SIG-M5 treated with dmso at 0.1 percent for 504 hours (cell line): ENCODE measurements at regions not wholly inside any gene's neighbourhood (a gene's known extent, or its start where the extent isn't known, plus 50 kb on each side); places are given as distances from the start of the nearest gene placed in this dataset.

Experiments used
- DNase-seq: peaks from one replicate; lab custom pipeline; 2025; ENCODE audit not compliant: unreplicated experiment; lab: John Stamatoyannopoulos, UW

- DNase-seq: no peak
These were observed 96.8 kb upstream of the ATXN1 start for GRCh38 chr6:16857969-16858592.

- DNase-seq: peak; percentile 30
These were observed 94.2 kb upstream of the ATXN1 start for GRCh38 chr6:16855460-16855859.

DNA sequence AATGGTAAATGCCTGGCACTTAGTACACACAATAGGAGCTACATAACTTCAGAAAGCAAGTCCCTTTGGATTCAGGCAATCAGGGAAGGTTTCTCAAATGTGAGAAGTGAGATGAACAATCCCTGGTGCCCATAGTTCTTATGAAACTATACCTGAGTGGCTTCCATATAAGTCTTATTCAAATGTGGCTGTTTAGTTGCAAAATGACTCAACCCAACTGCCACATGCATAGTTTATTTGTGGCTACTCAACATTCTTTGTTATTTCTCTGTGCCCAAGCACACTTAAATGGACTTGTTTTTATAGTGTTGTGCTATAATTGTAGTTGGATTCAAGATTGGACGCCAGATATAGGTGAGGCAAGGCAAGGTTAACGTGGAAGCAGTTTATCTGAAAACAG is 93.7 kb upstream of the ATXN1 start:
- DNase-seq: no peak

DNA sequence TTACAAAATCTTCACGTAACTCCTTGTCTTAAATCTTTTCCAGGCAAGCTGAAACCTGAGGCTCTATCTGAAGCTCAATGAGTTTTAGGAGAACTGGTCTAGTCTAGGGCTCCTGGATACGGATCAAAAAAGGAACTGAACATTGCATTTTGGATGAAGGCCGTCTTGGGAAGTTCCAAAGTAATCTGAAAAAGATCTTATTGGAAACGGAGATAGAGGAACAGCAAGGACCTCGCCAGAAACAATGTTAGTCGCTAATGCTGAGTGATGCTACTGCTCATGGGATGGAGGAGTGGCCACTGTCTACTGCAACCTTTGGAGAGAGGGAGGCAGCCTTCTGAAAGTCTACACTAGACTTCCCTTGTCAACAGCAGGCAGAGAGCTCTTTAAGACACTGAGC is 91.4 kb upstream of the ATXN1 start:
- DNase-seq: no peak

GRCh38 chr6:16851758-16852157 is 90.5 kb upstream of the ATXN1 start:
- DNase-seq: peak; percentile 75

- no peak for DNase-seq
These were observed 89.8 kb upstream of the ATXN1 start for GRCh38 chr6:16851044-16851540.

DNA sequence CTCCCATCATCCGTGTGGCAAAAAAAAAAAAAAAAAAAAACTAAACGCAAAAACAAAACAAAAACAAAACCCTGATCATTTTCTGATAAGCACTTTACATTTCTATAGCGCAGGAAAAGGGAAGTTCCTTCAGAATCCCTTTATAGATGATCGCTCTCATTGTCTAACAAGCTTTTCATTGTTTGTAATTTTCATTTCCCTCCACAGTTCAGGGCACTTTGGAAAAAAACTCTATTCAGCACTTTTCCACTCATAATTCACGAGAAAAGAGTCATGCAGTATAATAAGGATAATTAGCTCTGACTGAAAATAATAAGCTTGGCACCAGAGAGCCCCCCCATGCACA is 89.4 kb upstream of the ATXN1 start:
- no peak for DNase-seq

DNA sequence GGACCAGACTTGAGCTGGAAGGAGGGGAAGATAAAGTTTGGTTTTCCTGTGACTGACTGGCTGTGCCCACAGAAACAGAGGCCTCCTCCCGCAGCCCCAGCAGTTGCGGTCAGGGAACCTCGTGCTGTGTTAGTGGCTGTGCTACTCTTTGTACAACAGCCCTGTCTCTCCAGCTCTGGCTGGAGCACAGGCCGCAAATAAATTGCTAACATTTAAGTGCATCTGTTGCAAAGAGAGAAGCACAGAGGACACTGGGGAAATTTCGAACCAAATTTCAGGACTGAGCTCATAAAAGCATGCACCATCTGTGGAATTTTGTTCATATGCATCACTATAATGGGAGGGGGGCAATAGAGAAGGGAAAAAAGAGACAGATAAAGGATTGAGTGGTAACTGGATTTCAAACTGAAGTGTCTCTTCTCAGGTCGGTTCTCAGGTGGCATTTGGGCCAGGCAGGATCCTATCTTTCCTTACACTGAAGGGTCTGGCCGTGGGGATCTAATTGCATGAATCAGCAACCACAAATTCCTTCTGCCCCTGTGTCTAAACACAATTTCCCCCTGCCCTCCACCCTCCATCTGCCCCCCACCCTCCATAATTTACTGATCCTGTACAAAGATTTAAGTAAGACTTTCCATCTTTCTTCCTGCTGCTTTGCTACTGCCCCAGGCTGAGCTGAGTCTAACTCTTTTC is 88.9 kb upstream of the ATXN1 start:
- no peak for DNase-seq

DNA sequence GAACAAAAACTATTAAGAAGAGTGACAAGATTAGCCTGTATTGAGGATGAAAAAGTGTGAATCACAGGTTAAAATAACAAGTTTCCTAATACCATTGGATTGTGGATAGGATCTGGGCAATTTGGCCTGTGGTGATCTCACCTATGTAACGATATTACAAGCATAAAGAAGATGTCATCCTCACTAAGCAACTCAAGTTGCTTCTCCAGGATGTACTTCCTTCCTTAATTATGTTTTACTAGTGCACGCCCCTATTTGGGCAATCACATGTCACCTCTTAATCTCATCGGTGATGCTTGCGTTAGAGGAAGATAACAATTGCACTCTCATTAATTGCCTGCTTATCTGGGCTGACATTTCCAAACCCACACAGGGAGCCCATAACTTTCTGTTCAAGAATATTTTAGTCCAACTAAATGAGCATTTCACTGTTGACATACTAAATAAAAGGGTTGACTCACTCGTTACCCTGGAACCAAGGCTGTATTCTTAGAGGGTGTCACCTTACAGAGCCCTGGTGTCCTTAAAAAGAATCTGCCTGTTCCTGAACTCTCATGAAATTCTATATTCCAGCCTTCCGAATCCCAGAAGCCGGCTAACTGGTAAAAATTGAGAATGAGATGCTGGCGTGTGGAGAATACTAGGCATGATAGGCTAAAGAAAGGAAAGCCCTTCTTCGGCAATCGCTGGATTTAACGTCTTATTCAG is 88.2 kb upstream of the ATXN1 start:
- peak; percentile 68 for DNase-seq

GRCh38 chr6:16846399-16846778 is 85.1 kb upstream of the ATXN1 start:
- no peak for DNase-seq

DNA sequence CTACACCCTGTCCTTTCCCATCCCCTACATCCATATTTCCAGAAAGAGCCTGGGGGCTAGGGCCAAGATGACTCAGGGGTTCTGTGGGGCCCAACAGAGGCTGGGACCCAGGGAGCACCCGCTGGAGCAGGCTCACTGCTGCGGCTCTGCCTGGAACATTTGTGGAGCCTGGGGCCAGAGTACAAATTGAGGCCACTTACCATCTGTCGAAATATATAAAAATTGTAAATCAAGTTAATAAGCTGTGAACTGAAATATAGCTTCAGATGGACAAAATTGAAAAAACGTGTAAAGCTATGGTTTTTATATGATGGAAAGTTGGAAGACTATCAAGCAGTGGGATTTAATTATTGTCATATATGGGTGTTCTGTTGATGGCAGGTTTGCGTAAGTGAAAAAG is 82.9 kb upstream of the ATXN1 start:
- DNase-seq: no peak

DNA sequence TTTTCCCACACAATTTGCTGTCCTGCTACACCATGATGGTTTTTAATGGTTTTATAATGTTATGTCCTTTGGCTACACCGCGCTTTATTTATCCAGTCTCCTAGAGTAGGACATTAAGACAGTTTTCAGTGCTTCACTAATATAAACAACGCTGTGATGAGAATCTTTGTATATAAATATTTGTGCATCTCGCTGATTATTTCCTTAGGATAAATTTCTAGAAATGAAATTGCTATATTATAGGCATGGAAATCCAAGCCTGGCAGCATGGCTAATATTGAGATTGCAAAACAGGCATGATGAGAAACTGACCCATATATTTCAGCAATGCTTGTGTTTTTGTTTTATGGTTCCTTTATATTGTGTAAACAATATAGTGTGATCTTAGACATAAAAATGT is 81.4 kb upstream of the ATXN1 start:
- DNase-seq: no peak

GRCh38 chr6:16841241-16841640 is 80.0 kb upstream of the ATXN1 start:
- DNase-seq: no peak

DNA sequence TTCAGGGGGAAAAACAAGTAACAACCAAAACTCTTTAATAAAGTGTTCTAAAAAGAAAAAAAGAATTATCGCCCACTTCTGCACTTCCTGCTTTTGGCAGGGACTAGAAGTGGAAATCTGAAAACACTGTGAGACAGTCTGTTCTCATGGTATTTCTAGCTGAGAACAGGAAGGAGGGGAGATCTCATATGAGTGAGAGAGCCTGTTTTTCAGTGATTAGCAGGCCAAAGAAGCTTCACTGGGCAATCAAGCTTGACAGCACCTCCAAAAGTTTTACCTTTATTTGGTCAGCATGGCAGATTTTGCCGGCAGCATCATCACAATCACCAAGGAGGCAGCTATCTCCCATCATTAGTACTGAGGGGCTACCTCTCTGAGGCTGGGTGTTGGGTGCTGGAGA is 79.5 kb upstream of the ATXN1 start:
- DNase-seq: no peak

DNA sequence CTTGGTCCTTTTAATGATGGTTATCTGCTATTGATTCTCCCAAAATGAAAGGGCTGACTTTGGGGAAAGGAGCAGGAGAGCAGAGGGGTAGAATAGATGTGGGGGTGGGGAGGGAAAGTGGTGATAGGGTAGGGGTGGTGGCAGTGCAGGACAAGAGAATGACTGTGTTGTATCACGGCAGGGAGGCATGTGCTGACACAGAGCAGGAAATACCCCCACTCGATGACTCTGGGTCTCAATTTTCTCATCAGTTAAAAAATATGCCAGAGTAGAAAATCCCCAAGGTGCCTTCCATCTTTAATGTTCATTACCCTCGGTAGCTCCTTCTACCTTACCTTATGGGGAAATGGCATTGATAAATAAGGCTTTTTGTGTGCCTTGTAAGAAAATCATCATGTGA is 79.0 kb upstream of the ATXN1 start:
- DNase-seq: no peak

DNA sequence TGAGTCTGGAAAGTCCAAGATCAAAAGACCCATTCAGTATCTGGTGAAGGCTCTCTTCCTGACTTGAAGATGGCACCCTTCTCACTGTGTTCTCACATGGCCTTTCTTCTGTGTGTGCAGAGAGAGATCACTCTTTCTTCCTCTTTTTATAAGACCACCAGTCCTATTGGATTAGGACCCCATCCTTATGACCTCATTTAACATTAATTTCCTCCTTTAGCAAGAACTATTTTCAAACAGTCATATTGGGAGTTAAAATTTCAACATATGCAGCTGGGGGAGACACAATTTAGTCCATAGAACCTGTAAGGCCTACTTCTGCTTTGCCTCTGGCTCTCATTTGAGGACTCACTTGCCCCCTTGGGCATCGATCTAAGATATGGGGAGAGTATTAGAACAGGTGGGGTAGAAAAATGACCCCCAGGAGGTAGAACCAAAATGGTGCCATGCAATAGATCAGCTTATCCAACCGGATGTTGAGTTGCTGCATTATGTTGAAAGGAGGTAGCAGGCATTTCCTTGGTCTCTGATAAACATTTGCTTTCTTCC is 78.4 kb upstream of the ATXN1 start:
- peak; percentile 42 for DNase-seq

DNA sequence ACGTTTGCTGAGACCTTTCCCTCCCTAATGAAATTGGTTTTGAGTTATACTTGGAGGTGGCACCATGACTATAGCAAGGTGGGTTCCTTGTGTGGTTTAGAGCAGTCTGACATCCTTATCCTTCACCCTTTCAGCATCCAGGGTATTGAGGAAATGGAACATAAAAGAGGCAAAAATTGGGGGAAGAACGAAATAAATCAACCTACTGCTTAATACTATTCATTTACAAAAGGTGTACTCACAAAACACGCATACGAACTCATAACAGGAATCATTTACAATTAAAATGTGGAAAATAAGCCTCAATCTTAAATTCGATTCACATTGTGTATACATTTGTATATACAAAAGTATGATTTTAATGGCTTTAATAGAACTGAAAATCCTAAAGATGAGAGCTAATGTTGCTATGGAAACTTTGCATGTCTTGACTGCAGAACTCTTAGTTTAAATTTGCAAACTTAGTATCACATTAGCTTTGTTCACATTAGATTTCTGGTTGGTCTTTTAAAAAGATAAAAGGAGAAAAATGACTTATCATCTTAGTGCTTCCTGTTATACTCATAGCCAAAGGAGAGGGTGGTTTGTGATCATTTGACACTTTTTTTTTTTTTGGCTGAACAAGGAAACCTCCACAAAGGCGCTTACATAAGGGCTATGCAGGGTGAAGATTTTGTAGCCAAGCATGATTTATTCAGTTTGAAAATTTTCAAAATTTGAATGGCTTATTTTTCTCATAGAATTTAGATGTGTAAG is 76.1 kb upstream of the ATXN1 start:
- DNase-seq: no peak

DNA sequence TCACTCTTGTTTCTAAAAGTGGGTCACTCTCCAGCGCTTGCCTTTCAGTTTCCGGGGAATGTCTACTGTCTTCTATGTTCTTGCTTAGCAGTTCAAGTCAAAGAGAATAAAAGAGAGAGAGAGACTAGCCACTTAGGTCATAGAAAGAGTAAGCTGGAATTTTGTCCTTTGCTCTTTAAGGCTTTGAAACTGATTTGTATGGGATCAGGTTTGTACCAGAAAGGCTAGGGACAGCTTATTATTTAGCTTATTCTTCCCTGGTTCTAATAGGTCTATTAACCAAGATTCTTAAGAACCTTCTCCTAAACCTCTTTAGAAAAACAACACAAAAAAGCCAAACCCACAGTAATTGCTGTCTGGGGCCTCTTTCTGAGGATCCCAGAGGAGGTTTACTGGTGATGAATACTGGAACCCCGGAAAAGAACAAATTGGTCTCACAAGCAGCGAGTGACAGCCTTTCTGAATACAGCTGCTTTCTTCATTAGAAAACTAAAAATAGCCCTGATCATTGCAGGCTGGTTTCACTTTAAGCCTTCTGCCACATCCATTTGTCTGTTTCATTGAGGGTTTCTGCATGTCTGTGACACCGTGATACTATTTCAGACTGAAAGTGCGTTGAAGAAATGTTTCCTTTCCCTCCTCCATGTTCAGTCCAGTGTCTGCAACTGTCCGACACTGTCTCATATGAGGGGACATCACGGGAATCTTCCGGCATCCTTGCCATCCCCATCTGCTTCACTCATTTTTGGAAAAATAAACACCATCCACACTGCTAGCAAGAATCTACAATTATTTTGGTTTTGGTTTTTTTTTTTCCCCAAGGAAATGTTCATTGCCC is 75.1 kb upstream of the ATXN1 start:
- no peak for DNase-seq

GRCh38 chr6:16834242-16834641 is 73.0 kb upstream of the ATXN1 start:
- DNase-seq: no peak

GRCh38 chr6:16832721-16833120 is 71.5 kb upstream of the ATXN1 start:
- DNase-seq: no peak
